Thoracic aorta (tissue), 2 donors: ENCODE measurements at regions not wholly inside any gene's neighbourhood (a gene's known extent, or its start where the extent isn't known, plus 50 kb on each side); places are given as distances from the start of the nearest gene placed in this dataset.

Experiments used
- ATAC-seq: fragments of 150-250 bp; one replicate; pipeline ENCODE4 v1.8.0; 2017; ENCODE audit warnings: low read depth; ENCODE audit not compliant: insufficient number of reproducible peaks, low FRiP score
- DNase-seq: peaks from one replicate; pipeline ENCODE4 v3.0.0-alpha.2; 2020; ENCODE audit warnings: low spot score
- H3K27ac ChIP-seq, 2 donors: fragments of 200-600 bp; sonication (generic); 1 replicate in 1 of 2; 2 replicates in 1 of 2; pipeline ENCODE4 v1.5.1; 2016; ENCODE audit warnings: mild to moderate bottlenecking in 2 of 2, moderate library complexity in 2 of 2
- H3K27me3 ChIP-seq: fragments of 200-600 bp; sonication (generic); replicated peaks from 2 replicates; pipeline ENCODE4 v1.6.0; 2016; ENCODE audit warnings: mild to moderate bottlenecking; ENCODE audit not compliant: insufficient read depth
- H3K36me3 ChIP-seq: fragments of 200-600 bp; sonication (generic); one replicate; pipeline ENCODE4 v1.5.1; 2016
- H3K4me1 ChIP-seq, 2 donors: fragments of 200-600 bp; sonication (generic); 1 replicate in 1 of 2; 2 replicates in 1 of 2; pipeline versions ENCODE4 v1.5.1 to v1.6.0; 2016; ENCODE audit warnings: low read depth in 2 of 2, mild to moderate bottlenecking in 1 of 2; ENCODE audit not compliant: control insufficient read depth in 1 of 2
- H3K4me3 ChIP-seq: fragments of 200-600 bp; sonication (generic); 2 replicates; pipeline ENCODE4 v1.5.1; 2016; ENCODE audit warnings: mild to moderate bottlenecking
- H3K9me3 ChIP-seq: fragments of 200-600 bp; sonication (generic); 2 replicates; pipeline ENCODE4 v1.5.1; 2016
- TF ChIP-seq, protein P1 (sequence below): fragments of 200-600 bp; sonication (generic); IDR thresholded peaks from one replicate; pipeline ENCODE4 v1.5.1; 2019; ENCODE audit warnings: antibody characterized with exemption

DNA sequence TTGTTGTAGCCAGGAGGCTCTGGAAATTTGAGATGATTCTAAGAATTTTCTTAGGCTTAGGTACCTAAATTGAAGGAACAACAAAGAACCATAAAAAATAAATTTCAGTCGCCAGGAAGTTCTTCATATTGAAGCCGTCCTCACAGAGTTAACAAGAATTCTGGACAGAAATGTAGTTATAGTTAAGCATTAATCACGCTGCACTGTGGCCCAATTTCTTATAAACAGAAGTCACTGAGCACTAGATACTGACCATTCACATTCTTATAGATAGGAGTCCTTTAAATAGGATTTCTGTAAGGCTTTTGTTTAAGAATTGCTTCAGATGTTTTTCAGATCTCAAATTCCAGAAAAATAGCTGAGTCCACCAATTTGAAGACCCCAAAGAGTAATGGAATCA lies 256.2 kb upstream of the PITRM1 start:
- Histone ChIP-seq H3K27me3 (no peaks in the 10 kb centered on the region), H3K36me3 (no peaks in the 10 kb centered on the region), H3K27ac (no peak overlapping the region), H3K4me1 (peaks cover 5 to 8% of the 10 kb centered on the region in 2 donors), H3K4me3 (no peak overlapping the region), H3K9me3 (no peaks in the 10 kb centered on the region)
- ATAC-seq: no peak
- TF ChIP-seq, protein P1, sequence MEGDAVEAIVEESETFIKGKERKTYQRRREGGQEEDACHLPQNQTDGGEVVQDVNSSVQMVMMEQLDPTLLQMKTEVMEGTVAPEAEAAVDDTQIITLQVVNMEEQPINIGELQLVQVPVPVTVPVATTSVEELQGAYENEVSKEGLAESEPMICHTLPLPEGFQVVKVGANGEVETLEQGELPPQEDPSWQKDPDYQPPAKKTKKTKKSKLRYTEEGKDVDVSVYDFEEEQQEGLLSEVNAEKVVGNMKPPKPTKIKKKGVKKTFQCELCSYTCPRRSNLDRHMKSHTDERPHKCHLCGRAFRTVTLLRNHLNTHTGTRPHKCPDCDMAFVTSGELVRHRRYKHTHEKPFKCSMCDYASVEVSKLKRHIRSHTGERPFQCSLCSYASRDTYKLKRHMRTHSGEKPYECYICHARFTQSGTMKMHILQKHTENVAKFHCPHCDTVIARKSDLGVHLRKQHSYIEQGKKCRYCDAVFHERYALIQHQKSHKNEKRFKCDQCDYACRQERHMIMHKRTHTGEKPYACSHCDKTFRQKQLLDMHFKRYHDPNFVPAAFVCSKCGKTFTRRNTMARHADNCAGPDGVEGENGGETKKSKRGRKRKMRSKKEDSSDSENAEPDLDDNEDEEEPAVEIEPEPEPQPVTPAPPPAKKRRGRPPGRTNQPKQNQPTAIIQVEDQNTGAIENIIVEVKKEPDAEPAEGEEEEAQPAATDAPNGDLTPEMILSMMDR: no peak
- DNase-seq: no peak

DNA sequence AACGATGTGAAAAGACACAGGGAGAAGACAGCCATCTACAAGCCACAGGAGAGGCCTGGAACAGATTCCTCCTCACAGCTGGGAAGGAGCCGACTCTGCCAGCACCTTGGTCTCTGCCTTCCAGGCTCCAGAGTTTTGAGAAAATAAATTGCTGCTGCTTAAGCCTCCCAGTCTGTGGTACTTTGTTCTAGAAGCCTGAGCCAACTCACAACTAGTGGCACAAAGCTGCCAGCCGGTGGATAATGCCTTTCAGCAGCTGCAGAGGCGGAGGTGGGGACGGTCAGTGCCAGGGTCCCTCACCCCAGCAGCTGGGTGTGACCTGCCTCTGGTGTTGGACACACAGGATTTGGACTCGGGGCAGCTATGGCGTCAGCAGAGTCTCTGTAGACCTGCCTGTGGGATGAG lies 255.4 kb upstream of the PITRM1 start:
- H3K27ac ChIP-seq: no peak overlapping the region
- ATAC-seq: no peak
- TF ChIP-seq, protein P1: no peak
- no peak for DNase-seq
- H3K27me3 ChIP-seq: no peaks in the 10 kb centered on the region
- H3K4me1 ChIP-seq: peaks cover 5 to 8% of the 10 kb centered on the region in 2 donors
- no peak overlapping the region for H3K4me3 ChIP-seq
- H3K36me3 ChIP-seq: no peaks in the 10 kb centered on the region
- H3K9me3 ChIP-seq: no peaks in the 10 kb centered on the region

DNA sequence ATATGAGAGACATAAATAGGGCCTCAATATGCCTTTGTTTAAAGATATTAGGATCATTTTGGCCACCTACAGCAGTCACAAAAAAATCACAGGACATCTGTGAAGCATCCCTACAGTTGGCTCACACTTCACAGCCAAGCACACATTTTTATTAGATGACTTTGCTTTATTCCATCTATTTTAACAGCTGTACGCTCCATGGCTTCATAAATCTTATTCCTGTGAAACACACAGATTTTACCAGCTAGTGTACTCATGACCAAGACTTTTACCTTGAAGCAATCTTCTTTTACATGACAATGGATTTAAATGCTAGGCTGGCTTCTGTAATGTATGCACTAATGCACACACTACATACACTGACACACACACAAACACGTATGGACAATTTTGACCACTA lies 254.8 kb upstream of the PITRM1 start:
- TF ChIP-seq, protein P1: no peak
- H3K27me3 ChIP-seq: no peaks in the 10 kb centered on the region
- no peaks in the 10 kb centered on the region for H3K9me3 ChIP-seq
- H3K4me3 ChIP-seq: no peak overlapping the region
- peaks cover 2 to 3% of the 10 kb centered on the region in 2 donors for H3K4me1 ChIP-seq
- no peaks in the 10 kb centered on the region for H3K36me3 ChIP-seq
- DNase-seq (no peak), ATAC-seq (no peak)
- H3K27ac ChIP-seq: no peak overlapping the region

DNA sequence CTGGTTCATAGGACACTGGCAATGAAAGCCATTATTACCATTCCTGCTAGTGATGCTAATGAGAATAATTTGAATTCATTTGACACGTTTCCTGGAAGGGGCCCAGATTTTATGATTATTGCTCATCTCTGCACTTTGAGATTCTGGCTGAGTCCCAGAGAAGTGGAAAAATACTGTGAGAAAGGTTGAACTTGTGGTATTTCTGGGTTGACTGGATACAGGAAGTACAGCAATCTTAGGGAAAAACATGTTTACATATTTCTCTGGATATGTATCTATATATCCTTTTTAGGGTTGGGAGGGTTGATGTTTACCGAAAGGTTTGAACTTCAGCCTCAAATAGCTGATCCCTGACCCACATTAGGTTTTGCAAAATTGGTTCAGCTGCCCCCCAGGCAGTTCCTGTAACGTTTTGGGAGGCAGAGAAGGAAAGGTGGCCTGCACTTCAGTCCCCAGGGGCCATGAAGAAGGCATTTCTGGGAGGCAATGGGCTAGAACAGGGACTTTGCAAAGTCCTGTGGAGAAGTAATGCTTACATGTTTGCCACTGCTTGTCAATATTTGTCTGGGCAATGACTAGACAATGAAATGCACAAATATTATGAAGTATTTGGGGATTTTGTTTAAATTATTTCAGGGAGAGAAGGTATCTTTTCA lies 253.7 kb upstream of the PITRM1 start:
- TF ChIP-seq, protein P1: no peak
- Histone ChIP-seq H3K27me3 (no peaks in the 10 kb centered on the region), H3K9me3 (no peaks in the 10 kb centered on the region), H3K36me3 (no peaks in the 10 kb centered on the region), H3K4me1 (no peaks in the 10 kb centered on the region), H3K4me3 (no peak overlapping the region), H3K27ac (peak overlapping the region in 1 of 2 donors; percentile 4)
- ATAC-seq (no peak), DNase-seq (no peak)

DNA sequence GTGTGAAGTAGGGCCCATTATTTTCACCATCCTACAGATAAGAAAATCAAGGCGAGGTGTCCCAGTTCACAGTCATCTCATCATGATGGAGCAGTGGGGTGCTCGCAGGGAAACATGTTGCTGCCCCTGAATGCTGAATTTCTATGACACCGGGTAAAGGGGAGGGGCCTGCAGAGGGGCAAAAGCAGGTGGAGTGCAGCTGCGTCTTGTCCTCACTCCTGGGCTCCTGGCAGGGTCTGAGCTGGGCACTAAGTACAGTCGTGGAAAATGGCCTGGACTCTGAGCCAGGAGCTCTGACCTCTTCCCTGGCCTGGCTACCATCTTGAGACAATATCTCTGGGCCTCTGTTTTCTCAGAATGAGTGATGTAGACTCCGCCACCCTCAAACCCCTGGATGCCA lies 253.1 kb upstream of the PITRM1 start:
- ATAC-seq (no peak), DNase-seq (no peak)
- no peaks in the 10 kb centered on the region for H3K36me3 ChIP-seq
- no peak overlapping the region for H3K4me3 ChIP-seq
- H3K27me3 ChIP-seq: no peaks in the 10 kb centered on the region
- no peaks in the 10 kb centered on the region for H3K9me3 ChIP-seq
- H3K27ac ChIP-seq: no peak overlapping the region
- TF ChIP-seq, protein P1: no peak
- H3K4me1 ChIP-seq: no peaks in the 10 kb centered on the region
